Mesenchymal stem cell (in vitro differentiated cells and primary cell): ENCODE measurements at regions not wholly inside any gene's neighbourhood (a gene's known extent, or its start where the extent isn't known, plus 50 kb on each side); places are given as distances from the start of the nearest gene placed in this dataset.

Experiments used
- DNase-seq: peaks from one replicate; pipeline ENCODE4 v3.0.0-alpha.2; 2013
- H2AFZ ChIP-seq: one replicate; pipeline ENCODE4 v1.6.1; 2013; ENCODE audit warnings: low read depth, mild to moderate bottlenecking, control low read depth, inconsistent platforms, low read length, moderate library complexity
- H2AK5ac ChIP-seq: 2 replicates; pipeline ENCODE4 v1.6.1; 2013; ENCODE audit warnings: low read length, moderate library complexity, mild to moderate bottlenecking, inconsistent platforms; ENCODE audit not compliant: severe bottlenecking
- H2BK120ac ChIP-seq: one replicate; pipeline ENCODE4 v1.6.1; 2013; ENCODE audit warnings: low read depth, mild to moderate bottlenecking, inconsistent platforms, low read length, moderate library complexity
- H2BK12ac ChIP-seq, 2 experiments: one replicate each; pipeline ENCODE4 v1.6.1; 2013; ENCODE audit warnings: inconsistent platforms in 2 of 2, low read length in 2 of 2, mild to moderate bottlenecking in 2 of 2, moderate library complexity in 2 of 2, control low read depth in 1 of 2
- H2BK15ac ChIP-seq: one replicate; pipeline ENCODE4 v1.6.1; 2013; ENCODE audit warnings: mild to moderate bottlenecking, low read depth, inconsistent platforms; ENCODE audit not compliant: poor library complexity, severe bottlenecking
- H2BK5ac ChIP-seq: 2 replicates; pipeline ENCODE4 v1.6.1; 2013; ENCODE audit warnings: low read depth, mild to moderate bottlenecking, low read length, control low read depth, inconsistent platforms; ENCODE audit not compliant: poor library complexity, severe bottlenecking
- H3K14ac ChIP-seq, 2 experiments: one replicate each; pipeline ENCODE4 v1.6.1; 2013; ENCODE audit warnings: inconsistent platforms in 2 of 2, low read length in 2 of 2, control low read depth in 1 of 2, mild to moderate bottlenecking in 1 of 2, moderate library complexity in 1 of 2
- H3K18ac ChIP-seq, 2 experiments: one replicate each; pipeline ENCODE4 v1.6.1; 2013; ENCODE audit warnings: inconsistent platforms in 2 of 2, low read length in 2 of 2, control low read depth in 1 of 2, low read depth in 1 of 2, mild to moderate bottlenecking in 1 of 2
- H3K23ac ChIP-seq, 2 experiments: one replicate each; pipeline ENCODE4 v1.6.1; 2013; ENCODE audit warnings: inconsistent platforms in 2 of 2, low read length in 2 of 2, mild to moderate bottlenecking in 2 of 2, moderate library complexity in 2 of 2, control low read depth in 1 of 2
- H3K27ac ChIP-seq: 2 replicates; pipeline ENCODE4 v1.5.1; 2013; ENCODE audit warnings: mild to moderate bottlenecking, moderate library complexity, low read length, control low read depth, inconsistent platforms; ENCODE audit not compliant: poor library complexity, severe bottlenecking
- H3K27me3 ChIP-seq, 2 experiments: 2 replicates each; pipeline versions ENCODE4 v1.6.1 to v1.7.0; 2013; ENCODE audit warnings: low read length in 2 of 2, mild to moderate bottlenecking in 2 of 2, moderate library complexity in 2 of 2, control low read depth in 1 of 2, inconsistent platforms in 1 of 2; ENCODE audit not compliant: control insufficient read depth in 1 of 2, insufficient read depth in 1 of 2
- H3K36me3 ChIP-seq, 2 experiments: 2 replicates each; pipeline versions ENCODE4 v1.6.1 to v1.7.0; 2013; ENCODE audit warnings: low read length in 2 of 2, control low read depth in 1 of 2, inconsistent platforms in 1 of 2, low read depth in 1 of 2, mild to moderate bottlenecking in 1 of 2; ENCODE audit not compliant: insufficient read depth in 2 of 2, control insufficient read depth in 1 of 2
- H3K4ac ChIP-seq, 2 experiments: one replicate each; pipeline ENCODE4 v1.6.1; 2013; ENCODE audit warnings: inconsistent platforms in 2 of 2, low read length in 2 of 2, mild to moderate bottlenecking in 2 of 2, moderate library complexity in 2 of 2, control low read depth in 1 of 2, low read depth in 1 of 2
- H3K4me1 ChIP-seq: 2 replicates; pipeline ENCODE4 v1.6.1; 2013; ENCODE audit warnings: low read depth, low read length, control low read depth; ENCODE audit not compliant: control insufficient read depth, insufficient read depth
- H3K4me2 ChIP-seq: 2 replicates; pipeline ENCODE4 v1.6.1; 2013; ENCODE audit warnings: low read length, mild to moderate bottlenecking, inconsistent platforms; ENCODE audit not compliant: poor library complexity, severe bottlenecking
- H3K4me3 ChIP-seq, 2 experiments: 2 replicates each; pipeline versions ENCODE4 v1.5.1 to v1.7.0; 2013; ENCODE audit warnings: low read length in 2 of 2, mild to moderate bottlenecking in 2 of 2, control low read depth in 1 of 2, low read depth in 1 of 2; ENCODE audit not compliant: insufficient read depth in 1 of 2
- H3K79me1 ChIP-seq: replicated peaks from 2 replicates; pipeline ENCODE4 v1.6.1; 2013; ENCODE audit warnings: mild to moderate bottlenecking, control low read depth, low read length, inconsistent platforms; ENCODE audit not compliant: poor library complexity, severe bottlenecking
- H3K9ac ChIP-seq: 2 replicates; pipeline ENCODE4 v1.7.0; 2013; ENCODE audit warnings: mild to moderate bottlenecking, low read length, moderate library complexity
- H3K9me3 ChIP-seq: 2 replicates; pipeline ENCODE4 v1.7.0; 2013; ENCODE audit warnings: mild to moderate bottlenecking, low read length; ENCODE audit not compliant: control insufficient read depth
- H4K8ac ChIP-seq: one replicate; pipeline ENCODE4 v1.6.1; 2013; ENCODE audit warnings: inconsistent platforms, mild to moderate bottlenecking, low read length, moderate library complexity
- H4K91ac ChIP-seq: one replicate; pipeline ENCODE4 v1.6.1; 2013; ENCODE audit warnings: mild to moderate bottlenecking, low read length, inconsistent platforms
- WGBS: methylation state at CpG from one replicate; pipeline ENCODE4 v1.1.7; 2013; ENCODE audit warnings: mixed read lengths; 5-methylcytosine and 5-hydroxymethylcytosine counted together

- no peak overlapping the region for H2BK15ac ChIP-seq
- H3K14ac ChIP-seq, result no peak overlapping the region
- no peaks in the 10 kb centered on the region for H3K9me3 ChIP-seq
- no peak overlapping the region for H3K23ac ChIP-seq
- H3K4me1 ChIP-seq, result no peaks in the 10 kb centered on the region
- no peak for DNase-seq
- no peak overlapping the region for H3K27ac ChIP-seq
- no peak overlapping the region for H3K9ac ChIP-seq
- H4K8ac ChIP-seq, result no peak overlapping the region
- H3K4me3 ChIP-seq, result no peak overlapping the region
- over 99% methylated on average over 4 of the region's 4 CpGs for WGBS
- H3K27me3 ChIP-seq, result no peaks in the 10 kb centered on the region
- no peak overlapping the region for H2BK5ac ChIP-seq
- no peak overlapping the region for H2AFZ ChIP-seq
- no peak overlapping the region for H2BK12ac ChIP-seq
- H4K91ac ChIP-seq, result no peak overlapping the region
- H3K4ac ChIP-seq, result no peak overlapping the region
- no peaks in the 10 kb centered on the region for H3K36me3 ChIP-seq
- H3K18ac ChIP-seq, result no peak overlapping the region
- no peak overlapping the region for H2AK5ac ChIP-seq
- H2BK120ac ChIP-seq, result no peak overlapping the region
- H3K79me1 ChIP-seq, result no peaks in the 10 kb centered on the region
- no peak overlapping the region for H3K4me2 ChIP-seq
These were observed 673.1 kb downstream of the HTR1B start for GRCh38 chr6:76790045-76790796.

GRCh38 chr6:76789580-76789979 lies 673.7 kb downstream of the HTR1B start:
- Histone ChIP-seq H4K91ac (no peak overlapping the region), H3K79me1 (no peaks in the 10 kb centered on the region), H3K36me3 (no peaks in the 10 kb centered on the region), H3K4ac (no peak overlapping the region), H3K27ac (no peak overlapping the region), H3K23ac (no peak overlapping the region), H3K4me3 (no peak overlapping the region), H3K4me1 (no peaks in the 10 kb centered on the region), H2BK120ac (no peak overlapping the region), H2AK5ac (no peak overlapping the region), H3K9ac (no peak overlapping the region), H3K18ac (no peak overlapping the region), H2BK12ac (no peak overlapping the region), H3K14ac (no peak overlapping the region), H3K4me2 (no peak overlapping the region), H4K8ac (no peak overlapping the region), H2AFZ (no peak overlapping the region), H3K9me3 (no peaks in the 10 kb centered on the region), H2BK5ac (no peak overlapping the region), H3K27me3 (no peaks in the 10 kb centered on the region), H2BK15ac (no peak overlapping the region)
- no peak for DNase-seq
- WGBS, result 75% methylated on average over 3 of the region's 3 CpGs

GRCh38 chr6:76788155-76788554 lies 675.1 kb downstream of the HTR1B start:
- Histone ChIP-seq H2AFZ (no peak overlapping the region), H3K9ac (no peak overlapping the region), H3K4me1 (no peaks in the 10 kb centered on the region), H3K23ac (no peak overlapping the region), H3K4me3 (no peak overlapping the region), H4K8ac (no peak overlapping the region), H2BK120ac (no peak overlapping the region), H3K36me3 (no peaks in the 10 kb centered on the region), H2BK12ac (no peak overlapping the region), H3K9me3 (no peaks in the 10 kb centered on the region), H3K79me1 (no peaks in the 10 kb centered on the region), H2BK15ac (no peak overlapping the region), H3K18ac (no peak overlapping the region), H3K14ac (no peak overlapping the region), H3K4ac (no peak overlapping the region), H3K4me2 (no peak overlapping the region), H2AK5ac (no peak overlapping the region), H2BK5ac (no peak overlapping the region), H4K91ac (no peak overlapping the region), H3K27ac (no peak overlapping the region), H3K27me3 (no peaks in the 10 kb centered on the region)
- no peak for DNase-seq

- Histone ChIP-seq H4K8ac (no peak overlapping the region), H2BK15ac (no peak overlapping the region), H3K23ac (no peak overlapping the region), H3K4me3 (no peak overlapping the region), H3K4me2 (no peak overlapping the region), H3K9me3 (no peaks in the 10 kb centered on the region), H3K18ac (no peak overlapping the region), H3K4me1 (no peaks in the 10 kb centered on the region), H2AK5ac (no peak overlapping the region), H3K9ac (no peak overlapping the region), H3K79me1 (no peaks in the 10 kb centered on the region), H3K27ac (no peak overlapping the region), H2BK120ac (no peak overlapping the region), H3K36me3 (no peaks in the 10 kb centered on the region), H3K27me3 (no peaks in the 10 kb centered on the region), H3K14ac (no peak overlapping the region), H2AFZ (no peak overlapping the region), H2BK5ac (no peak overlapping the region), H4K91ac (no peak overlapping the region), H3K4ac (no peak overlapping the region), H2BK12ac (no peak overlapping the region)
- no peak for DNase-seq
These were observed 684.2 kb downstream of the HTR1B start for GRCh38 chr6:76779068-76779467.
